Fibroblast of peridontal ligament (primary cell): ENCODE measurements at regions not wholly inside any gene's neighbourhood (a gene's known extent, or its start where the extent isn't known, plus 50 kb on each side); places are given as distances from the start of the nearest gene placed in this dataset.
"Not testable (repeated sequence)": the region's sequence is repeated elsewhere in the genome, so short reads cannot be mapped to it uniquely, and the experiment has no call there.

Experiments used
- DNase-seq: peaks from one replicate; pipeline ENCODE4 v3.0.0-alpha.2; 2010; ENCODE audit errors: extremely low read depth

DNA sequence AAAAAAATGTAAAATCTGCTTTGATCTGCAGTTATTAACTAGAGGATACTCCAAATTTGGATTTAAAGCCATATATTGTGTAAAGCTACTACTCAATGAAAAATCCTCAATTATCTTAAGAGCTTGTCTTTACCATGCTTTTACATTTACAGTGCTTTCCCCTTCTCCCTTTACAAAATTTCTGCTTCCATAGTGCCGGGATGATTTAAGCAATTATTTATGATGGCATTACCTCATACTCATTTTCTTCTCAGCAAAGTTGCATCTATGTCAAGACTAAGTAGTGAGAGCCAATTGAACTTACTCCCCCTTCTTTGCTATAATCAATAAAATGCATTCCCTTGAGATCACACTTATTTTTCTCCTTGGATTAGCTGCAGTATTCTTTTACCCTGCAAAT, 505.4 kb upstream of the AGA start:
- DNase-seq = no peak

- DNase-seq = no peak
Measured at GRCh38 chr4:177948853-177949252, 506.6 kb upstream of the AGA start.

DNA sequence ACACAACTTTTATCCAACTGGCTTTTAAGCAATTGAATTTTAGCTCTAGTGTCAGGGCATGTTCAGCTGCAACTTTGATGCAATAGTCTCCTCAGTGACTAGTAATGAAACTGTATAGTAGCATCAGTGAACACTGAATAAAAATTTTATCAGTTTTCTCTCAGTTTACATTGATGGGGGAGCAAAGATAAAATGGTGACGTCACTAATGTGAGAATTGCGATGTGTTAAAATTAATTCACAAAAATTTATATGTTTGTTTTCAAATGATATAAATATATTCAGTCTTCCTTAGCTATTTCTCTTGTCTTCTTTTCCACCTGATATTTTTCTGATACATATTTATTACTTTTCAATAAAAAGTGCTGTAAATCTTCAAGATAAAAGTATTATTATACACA, 508.8 kb upstream of the AGA start:
- DNase-seq = no peak

DNA sequence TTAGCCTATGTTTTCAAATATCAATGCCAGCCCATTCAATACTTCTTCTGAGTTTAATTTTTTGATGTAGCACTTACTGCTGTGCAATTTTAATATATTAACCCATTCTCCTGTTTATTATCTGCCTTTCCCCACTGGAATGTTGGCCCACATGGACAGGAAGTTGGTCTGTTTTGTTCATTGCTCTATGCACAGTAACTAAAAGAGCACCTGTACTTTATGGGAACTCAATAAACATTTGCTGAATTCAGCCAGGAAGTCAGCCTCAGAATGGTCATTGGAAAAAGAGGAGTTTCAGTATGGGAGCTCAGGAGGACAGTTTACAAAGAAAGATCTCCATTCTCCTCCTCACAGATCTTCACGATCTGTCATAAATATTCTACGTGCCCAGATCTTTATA, 510.5 kb upstream of the AGA start:
- no peak for DNase-seq

GRCh38 chr4:177957596-177958360, 515.5 kb upstream of the AGA start:
- DNase-seq = no peak

DNA sequence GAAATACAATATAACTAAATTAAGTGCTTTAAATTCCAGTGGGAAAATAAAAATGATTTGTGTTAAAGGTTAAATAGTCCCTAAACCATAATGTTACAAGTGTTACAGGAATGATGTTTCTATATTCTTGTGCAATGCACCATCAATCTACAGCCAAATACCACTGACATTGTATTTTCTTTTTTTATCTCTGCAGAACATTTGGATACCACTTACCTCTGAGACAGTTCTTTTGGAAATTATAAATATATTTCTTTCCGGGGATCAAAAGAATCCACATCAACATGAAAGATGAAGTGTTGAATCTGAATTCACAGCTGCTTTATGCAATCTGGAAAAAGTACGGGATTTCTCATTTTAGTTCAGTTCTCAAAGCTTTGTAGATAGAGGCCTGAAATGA, 518.3 kb upstream of the AGA start:
- DNase-seq = no peak

DNA sequence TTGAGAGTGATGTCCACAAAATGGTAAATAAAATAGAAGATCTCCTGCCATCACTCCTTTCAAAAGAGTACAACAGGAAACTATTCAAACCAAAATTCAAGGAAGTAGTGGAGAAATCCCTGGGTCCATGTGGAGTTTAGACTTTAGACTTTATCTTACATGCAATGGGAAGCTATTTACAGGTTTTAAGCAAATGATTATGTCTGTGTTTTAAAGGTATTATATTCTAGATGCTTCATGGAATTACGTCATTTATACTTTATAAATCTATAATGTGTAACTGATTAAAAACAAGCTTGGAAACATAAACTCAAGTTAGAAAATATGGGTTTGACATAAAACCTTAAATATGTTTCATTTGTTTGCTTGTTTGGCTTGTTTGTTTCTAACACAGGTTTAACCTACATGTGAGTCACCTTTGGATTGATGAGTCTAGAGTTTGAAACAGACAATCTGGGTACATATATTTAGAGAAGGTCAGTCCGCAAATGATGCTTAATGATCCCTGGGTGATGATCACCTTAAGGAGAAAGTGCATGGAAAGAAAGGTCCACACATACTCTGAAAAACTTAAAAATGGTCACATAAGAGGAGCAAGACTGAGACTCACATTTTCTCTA, 519.6 kb upstream of the AGA start:
- DNase-seq = no peak

DNA sequence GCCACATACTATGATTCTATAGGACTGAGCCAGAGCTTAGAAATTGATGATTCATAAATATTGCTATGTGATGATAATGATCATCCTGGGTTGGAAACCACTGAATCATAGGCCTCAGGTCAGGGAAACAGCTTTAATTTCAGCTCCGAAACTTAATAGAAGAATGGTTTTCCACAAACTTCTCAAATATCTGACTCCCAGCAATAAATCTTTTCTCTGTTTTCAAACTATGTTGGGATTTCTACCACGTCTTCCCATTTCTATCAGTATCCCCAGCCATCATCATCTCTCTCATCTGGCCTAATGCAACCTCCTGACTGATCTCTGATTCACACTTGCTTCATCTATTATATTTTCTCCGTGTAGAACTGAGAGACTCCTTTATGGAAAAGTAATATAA, 521.8 kb upstream of the AGA start:
- DNase-seq = no peak

- peak; percentile 2 for DNase-seq
Measured at GRCh38 chr4:177964693-177965168, 522.5 kb upstream of the AGA start.

- no peak for DNase-seq
Measured at GRCh38 chr4:177967328-177967727, 525.1 kb upstream of the AGA start.

DNA sequence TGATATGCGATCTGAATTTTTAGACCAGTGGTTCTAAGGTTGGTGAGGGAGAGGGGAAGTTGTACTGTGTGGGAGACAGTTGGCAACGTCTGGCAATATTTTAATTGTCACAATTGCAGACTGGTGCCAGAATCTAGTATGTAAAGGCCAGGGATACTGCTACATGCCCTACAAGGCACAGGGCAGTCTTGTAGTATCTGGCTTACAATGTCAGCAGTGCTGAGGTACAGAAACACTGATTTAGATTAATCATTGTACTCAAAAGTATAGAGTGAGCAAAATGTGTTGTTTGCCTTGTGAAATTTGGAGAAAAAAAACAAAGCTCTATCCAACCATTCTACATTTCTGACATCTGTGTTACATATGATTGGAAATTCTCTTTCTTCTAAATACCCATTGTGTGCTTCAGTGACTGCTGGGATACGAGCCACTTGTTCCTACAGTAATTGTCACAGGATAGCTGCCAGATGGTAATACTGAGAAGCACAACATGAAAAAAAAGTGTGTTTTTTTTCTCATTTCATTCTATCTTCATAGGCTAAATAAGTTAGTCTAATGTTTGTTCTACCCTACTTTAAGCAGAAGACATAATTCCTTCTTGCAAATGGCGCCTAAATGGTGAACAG, 526.7 kb upstream of the AGA start:
- DNase-seq = no peak

GRCh38 chr4:177974461-177974860, 532.2 kb upstream of the AGA start:
- no peak for DNase-seq

DNA sequence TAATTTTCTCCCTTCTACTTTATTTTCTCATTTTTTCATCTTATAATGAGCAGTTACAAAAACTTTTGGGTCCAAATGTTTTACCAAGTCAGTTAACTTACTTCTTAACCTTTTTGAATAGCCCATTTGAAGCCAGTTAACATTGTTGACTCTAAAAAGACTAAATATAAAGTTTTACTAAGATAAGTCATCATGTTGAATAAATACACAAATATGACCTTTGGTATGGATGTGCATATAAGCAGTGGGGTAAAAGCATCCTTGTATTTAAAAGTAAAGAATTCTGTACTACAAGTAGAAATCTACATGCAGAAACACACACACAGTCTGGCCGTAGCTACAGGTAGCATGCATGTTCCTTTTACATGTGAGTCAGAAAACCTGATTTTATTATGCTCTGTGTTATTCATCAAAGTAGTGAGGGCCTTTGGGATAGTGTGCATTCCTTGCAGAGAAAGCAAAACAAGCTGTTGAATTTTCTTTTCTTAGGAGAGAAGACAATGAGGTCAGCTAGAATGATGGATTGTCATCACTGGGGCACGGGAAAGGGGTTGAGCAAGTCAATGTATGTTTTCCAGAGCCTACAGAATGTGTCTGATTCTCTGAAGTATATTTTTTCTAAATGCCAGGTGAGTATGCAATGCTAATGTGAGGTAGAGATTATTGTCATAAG, 533.2 kb upstream of the AGA start:
- no peak for DNase-seq

DNA sequence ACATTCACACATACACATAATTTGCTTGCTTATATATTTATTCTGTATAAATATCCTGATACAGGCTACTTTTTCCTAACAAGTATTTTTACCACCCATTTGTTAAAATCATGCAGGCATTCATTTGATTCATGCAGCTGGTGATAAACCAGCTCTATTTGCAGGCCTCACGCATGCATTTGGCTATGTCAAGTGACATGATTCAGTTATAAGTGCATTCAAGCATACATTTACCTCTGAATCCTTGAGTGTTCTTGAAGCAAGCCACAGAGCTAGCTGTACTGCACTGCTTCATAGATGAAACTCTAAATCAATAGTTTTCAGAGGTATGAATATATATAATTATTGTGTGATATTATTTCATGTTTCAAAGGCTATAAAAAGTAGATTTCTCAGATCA, 544.0 kb upstream of the AGA start:
- DNase-seq = no peak

- no peak for DNase-seq
Measured at GRCh38 chr4:177987896-177988295, 545.7 kb upstream of the AGA start.

DNA sequence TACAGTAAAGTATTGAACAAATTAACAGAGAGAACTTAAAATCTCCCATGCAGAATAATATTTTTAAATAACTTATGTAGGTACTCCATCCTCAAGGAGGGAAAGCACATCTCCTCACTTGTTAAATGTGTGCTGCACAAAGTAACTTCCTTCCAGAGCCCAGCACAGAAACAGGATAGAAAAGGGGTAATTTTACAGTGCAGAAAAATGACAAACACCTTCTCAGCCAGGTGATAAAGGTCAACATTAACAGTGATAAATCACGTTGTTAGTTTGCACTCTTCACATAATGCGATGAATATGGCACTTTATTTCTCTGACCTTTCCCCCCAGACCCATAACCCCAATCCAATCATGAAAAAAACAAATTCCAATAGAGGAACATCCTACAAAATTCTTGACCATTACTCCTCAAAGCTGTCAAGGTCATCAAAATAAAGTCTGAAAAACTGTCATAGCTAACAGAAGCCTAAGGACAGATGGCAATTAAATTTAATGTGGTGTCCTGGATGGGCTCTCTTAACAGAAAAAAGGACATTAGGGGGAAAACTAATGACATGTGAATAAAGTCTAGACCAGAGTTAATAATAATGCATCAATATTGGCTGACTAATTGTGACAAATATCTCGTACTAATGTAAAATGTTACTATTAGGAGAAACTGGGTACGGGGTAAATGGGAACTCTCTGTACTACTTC, 547.4 kb upstream of the AGA start:
- DNase-seq = no peak

DNA sequence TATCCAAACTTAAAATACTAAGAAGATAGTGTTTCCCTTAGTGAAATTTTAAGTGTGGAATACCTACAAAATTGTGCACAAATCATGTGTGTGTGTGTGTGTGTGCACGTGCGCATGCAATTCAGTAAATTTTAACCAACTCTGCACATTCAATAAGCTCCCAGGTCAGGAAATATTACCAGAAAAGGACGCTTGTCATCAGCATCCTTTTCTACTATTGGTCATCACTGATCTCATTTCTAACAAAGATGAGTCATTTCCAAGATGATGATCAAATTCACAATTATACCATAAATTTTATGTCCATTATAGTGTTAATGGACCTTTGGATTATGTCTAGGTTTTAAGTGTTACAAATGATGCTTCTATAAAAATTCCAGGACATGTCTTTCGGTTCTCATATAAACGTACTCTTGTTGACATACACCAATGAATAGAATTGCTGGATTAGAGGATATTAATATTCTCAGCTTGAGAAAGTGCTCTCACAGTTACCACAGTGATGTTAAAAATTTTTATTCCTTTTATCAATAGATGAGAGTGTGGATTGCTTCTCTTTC, 560.9 kb upstream of the AGA start:
- no peak for DNase-seq

GRCh38 chr4:178010596-178010995, 568.4 kb upstream of the AGA start:
- DNase-seq = no peak

DNA sequence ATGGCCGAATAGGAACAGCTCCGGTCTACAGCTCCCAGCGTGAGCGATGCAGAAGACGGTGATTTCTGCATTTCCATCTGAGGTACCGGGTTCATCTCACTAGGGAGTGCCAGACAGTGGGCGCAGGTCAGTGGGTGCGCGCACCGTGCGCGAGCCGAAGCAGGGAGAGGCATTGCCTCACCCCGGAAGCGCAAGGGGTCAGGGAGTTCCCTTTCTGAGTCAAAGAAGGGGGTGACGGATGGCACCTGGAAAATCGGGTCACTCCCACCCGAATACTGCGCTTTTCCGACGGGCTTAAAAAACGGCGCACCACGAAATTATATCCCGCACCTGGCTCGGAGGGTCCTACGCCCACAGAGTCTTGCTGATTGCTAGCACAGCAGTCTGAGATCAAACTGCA, 572.8 kb upstream of the AGA start:
- DNase-seq = not testable (repeated sequence)

DNA sequence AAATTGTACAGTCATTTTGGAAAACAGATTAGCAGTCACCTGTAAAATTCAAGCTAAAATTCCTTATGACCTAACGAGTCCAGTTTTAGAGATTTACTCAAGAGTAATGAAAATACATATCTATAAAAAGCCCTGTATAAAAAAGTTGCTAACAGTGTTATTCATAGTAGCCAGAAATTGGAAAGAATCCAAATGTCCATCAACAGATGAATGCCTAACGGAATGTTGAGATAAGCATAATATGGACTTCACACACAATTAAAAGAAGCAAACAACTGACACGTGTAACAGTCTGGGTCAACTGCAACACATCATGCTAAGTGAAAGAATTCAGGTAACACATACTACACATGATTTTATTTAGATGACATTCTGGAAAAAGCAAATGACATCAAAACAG, 584.8 kb upstream of the AGA start:
- no peak for DNase-seq

DNA sequence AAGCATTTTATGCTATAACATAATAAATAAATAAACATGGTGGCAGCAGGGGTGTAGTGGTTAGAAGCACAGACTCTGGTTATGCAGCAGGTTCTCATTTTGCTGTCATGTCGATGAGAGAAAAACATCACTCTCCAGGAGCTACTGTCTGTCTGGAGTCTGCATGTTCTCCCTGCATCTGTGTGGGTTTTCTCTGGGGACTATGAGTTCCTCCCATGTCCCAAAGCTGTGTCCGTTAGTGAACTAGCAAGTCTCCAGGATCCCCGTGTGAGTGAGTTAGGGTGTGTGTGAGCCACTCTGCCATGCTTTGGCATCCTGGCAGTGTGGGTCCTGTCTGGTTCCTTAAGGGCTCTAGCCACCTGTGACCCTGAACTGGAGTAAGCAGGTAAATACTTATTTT, 585.6 kb upstream of the AGA start:
- no peak for DNase-seq

DNA sequence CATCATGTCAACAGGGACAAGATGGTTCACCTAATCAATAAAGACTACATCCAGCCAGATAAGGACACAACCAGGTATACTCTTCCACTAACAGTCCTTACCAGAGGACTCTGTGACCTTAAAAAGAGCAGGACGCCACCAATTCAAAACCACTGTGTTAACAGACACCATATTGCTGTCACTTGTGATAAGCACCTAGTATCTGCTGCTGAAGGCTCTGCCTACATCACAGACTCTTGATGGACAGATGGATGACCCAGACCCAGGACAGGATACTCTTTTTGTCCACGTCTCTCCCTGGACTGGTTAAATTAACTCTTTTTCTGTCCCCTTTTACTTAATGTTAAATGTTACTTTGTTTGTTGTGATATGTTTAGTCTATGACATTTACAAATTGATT, 586.2 kb upstream of the AGA start:
- no peak for DNase-seq
